Endothelial cell (in vitro differentiated cells): ENCODE measurements at regions not wholly inside any gene's neighbourhood (a gene's known extent, or its start where the extent isn't known, plus 50 kb on each side); places are given as distances from the start of the nearest gene placed in this dataset.

Experiments
- DNase-seq: peaks from one replicate; pipeline ENCODE4 v3.0.0; 2021; ENCODE audit warnings: low spot score
- H3K27ac Mint-ChIP-seq: one replicate; pipeline ENCODE4 v1.8.0; 2021; ENCODE audit warnings: mixed read lengths, inconsistent platforms; ENCODE audit not compliant: unreplicated experiment
- H3K27me3 Mint-ChIP-seq: one replicate; pipeline ENCODE4 v1.8.0; 2021; ENCODE audit warnings: mild to moderate bottlenecking, moderate library complexity, mixed read lengths, inconsistent platforms; ENCODE audit not compliant: unreplicated experiment
- H3K36me3 Mint-ChIP-seq: one replicate; pipeline ENCODE4 v1.8.0; 2021; ENCODE audit warnings: mild to moderate bottlenecking, low read depth, mixed read lengths, inconsistent platforms; ENCODE audit not compliant: unreplicated experiment
- H3K4me1 Mint-ChIP-seq: one replicate; pipeline ENCODE4 v1.8.0; 2021; ENCODE audit warnings: mild to moderate bottlenecking, mixed read lengths, inconsistent platforms; ENCODE audit not compliant: unreplicated experiment
- H3K4me3 Mint-ChIP-seq: one replicate; pipeline ENCODE4 v1.8.0; 2021; ENCODE audit warnings: mild to moderate bottlenecking, mixed read lengths, inconsistent platforms; ENCODE audit not compliant: unreplicated experiment
- H3K9me3 Mint-ChIP-seq: one replicate; pipeline ENCODE4 v1.8.0; 2021; ENCODE audit warnings: mixed read lengths, inconsistent platforms; ENCODE audit not compliant: unreplicated experiment
- CTCF ChIP-seq: fragments of 200-600 bp; sonication (generic); IDR thresholded peaks from one replicate; pipeline ENCODE4 v1.5.0; 2021; ENCODE audit warnings: antibody characterized with exemption; ENCODE audit not compliant: unreplicated experiment

DNA sequence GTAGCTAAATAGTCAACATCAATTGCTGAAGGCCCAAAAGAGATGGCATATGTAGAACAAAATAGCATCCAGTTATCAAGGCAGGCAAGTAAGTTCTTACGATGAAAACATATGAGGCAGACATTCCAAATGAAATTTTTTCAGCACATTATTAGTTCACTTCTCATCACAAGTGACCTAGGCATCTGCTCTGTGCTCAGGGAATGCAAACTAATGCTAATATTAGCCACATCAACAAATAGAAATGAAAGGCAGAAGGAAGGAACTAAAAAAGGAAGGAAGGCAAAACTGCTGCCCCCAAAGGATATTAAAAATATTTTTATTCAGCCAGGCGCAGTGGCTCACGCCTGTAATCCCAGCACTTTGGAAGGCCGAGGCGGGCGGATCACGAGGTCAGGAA lies 51.2 kb upstream of the ROCK1 start:
- Mint-ChIP-seq H3K27me3 (no peaks in the 10 kb centered on the region), H3K27ac (no peak overlapping the region), H3K4me3 (no peak overlapping the region), H3K9me3 (no peaks in the 10 kb centered on the region), H3K4me1 (peaks cover 5% of the 10 kb centered on the region), H3K36me3 (no peaks in the 10 kb centered on the region)
- TF ChIP-seq CTCF: no peak
- DNase-seq: no peak

- no peak for DNase-seq
- H3K4me3 Mint-ChIP-seq: no peak overlapping the region
- H3K27me3 Mint-ChIP-seq: no peaks in the 10 kb centered on the region
- peaks cover 3% of the 10 kb centered on the region for H3K4me1 Mint-ChIP-seq
- no peak overlapping the region for H3K27ac Mint-ChIP-seq
- H3K9me3 Mint-ChIP-seq: no peaks in the 10 kb centered on the region
- no peak for TF ChIP-seq CTCF
- no peaks in the 10 kb centered on the region for H3K36me3 Mint-ChIP-seq
Observed at GRCh38 chr18:21163647-21164547, 52.3 kb upstream of the ROCK1 start.

DNA sequence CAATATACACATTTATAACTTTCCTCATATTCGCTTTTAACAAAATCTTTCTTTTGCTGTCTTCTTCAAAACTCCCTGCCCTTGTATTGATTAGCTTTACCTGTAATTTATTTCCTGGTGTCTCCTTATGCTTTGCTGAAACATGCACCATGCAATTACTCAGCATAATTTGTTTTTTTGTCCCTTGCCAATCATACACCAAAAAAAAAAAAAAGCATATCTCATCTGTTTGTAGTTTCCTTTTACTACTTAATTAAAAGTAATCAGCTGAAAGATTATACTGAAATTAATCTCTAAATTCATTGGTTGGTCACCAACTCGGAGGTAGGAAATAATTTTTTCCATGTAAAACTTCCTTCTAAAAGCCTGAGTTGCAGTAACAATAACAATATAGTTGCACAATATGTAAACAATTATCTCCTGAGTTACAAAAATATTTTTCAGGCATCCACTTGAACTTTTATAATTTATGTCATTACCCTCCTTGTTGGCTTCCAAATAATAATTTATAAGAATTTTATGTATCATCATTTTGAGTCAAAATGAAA lies 53.0 kb upstream of the ROCK1 start:
- no peaks in the 10 kb centered on the region for H3K27me3 Mint-ChIP-seq
- no peaks in the 10 kb centered on the region for H3K36me3 Mint-ChIP-seq
- no peak overlapping the region for H3K27ac Mint-ChIP-seq
- peaks cover 3% of the 10 kb centered on the region for H3K4me1 Mint-ChIP-seq
- no peak overlapping the region for H3K4me3 Mint-ChIP-seq
- no peak for DNase-seq
- H3K9me3 Mint-ChIP-seq: no peaks in the 10 kb centered on the region
- TF ChIP-seq CTCF: no peak

GRCh38 chr18:21167641-21168377 lies 56.2 kb upstream of the ROCK1 start:
- Mint-ChIP-seq H3K9me3 (no peaks in the 10 kb centered on the region), H3K4me3 (no peak overlapping the region), H3K27ac (no peak overlapping the region), H3K36me3 (no peaks in the 10 kb centered on the region), H3K27me3 (no peaks in the 10 kb centered on the region), H3K4me1 (no peaks in the 10 kb centered on the region)
- no peak for TF ChIP-seq CTCF
- peak; percentile 13 for DNase-seq
